Tibial nerve (tissue), 4 donors: ENCODE measurements at regions not wholly inside any gene's neighbourhood (a gene's known extent, or its start where the extent isn't known, plus 50 kb on each side); places are given as distances from the start of the nearest gene placed in this dataset.
"Not testable (repeated sequence)": the region's sequence is repeated elsewhere in the genome, so short reads cannot be mapped to it uniquely, and the experiment has no call there.

ENCODE experiments used
- DNase-seq, 2 donors: peaks; one replicate each; pipeline ENCODE4 v3.0.0-alpha.2; 2019; ENCODE audit warnings: low spot score in 2 of 2
- H3K27ac ChIP-seq, 4 donors: fragments of 200-600 bp; sonication (generic) in 3 of 4; one replicate each; pipeline ENCODE4 v1.5.1; 2017 to 2019; ENCODE audit warnings: mild to moderate bottlenecking in 1 of 4
- H3K27me3 ChIP-seq, 2 donors: fragments of 200-600 bp; sonication (generic) in 1 of 2; one replicate each; pipeline versions ENCODE4 v1.5.1 to v1.6.0; 2017 to 2019
- H3K36me3 ChIP-seq, 3 donors: fragments of 200-600 bp; sonication (generic); one replicate each; pipeline ENCODE4 v1.5.1; 2018 to 2019
- H3K4me1 ChIP-seq, 4 donors: fragments of 200-600 bp; sonication (generic) in 3 of 4; one replicate each; pipeline ENCODE4 v1.5.1; 2017 to 2019
- H3K4me3 ChIP-seq, 4 donors: fragments of 200-600 bp; sonication (generic) in 3 of 4; one replicate each; pipeline ENCODE4 v1.5.1; 2017 to 2019; ENCODE audit warnings: mild to moderate bottlenecking in 1 of 4, moderate library complexity in 1 of 4
- H3K9me3 ChIP-seq, 4 donors: fragments of 200-600 bp; sonication (generic) in 3 of 4; one replicate each; pipeline ENCODE4 v1.5.1; 2017 to 2019
- EP300 ChIP-seq, 2 donors: sonication (generic); formaldehyde crosslinking; IDR thresholded peaks; one replicate each; pipeline ENCODE4 v1.6.1; 2017; ENCODE audit warnings: antibody characterized with exemption in 2 of 2, mild to moderate bottlenecking in 1 of 2
- POLR2A ChIP-seq, 2 donors: fragments of 450-650 bp; IDR thresholded peaks; one replicate each; pipeline ENCODE4 v1.6.1; 2017; ENCODE audit warnings: antibody characterized with exemption in 2 of 2, mild to moderate bottlenecking in 2 of 2, moderate library complexity in 2 of 2
- WGBS, 2 donors: methylation state at CpG; one replicate each; pipeline ENCODE4 v1.1.5; 2018; 5-methylcytosine and 5-hydroxymethylcytosine counted together
- TF ChIP-seq, protein P1 (sequence below), 5 experiments: fragments of 200-600 bp in 3 of 5; fragments of 450-650 bp in 2 of 5; sonication (generic) in 3 of 5; IDR thresholded peaks; one replicate each; pipeline ENCODE4 v1.5.1; 2016 to 2019; ENCODE audit warnings: antibody characterized with exemption in 5 of 5, mild to moderate bottlenecking in 3 of 5, moderate library complexity in 2 of 5

DNA sequence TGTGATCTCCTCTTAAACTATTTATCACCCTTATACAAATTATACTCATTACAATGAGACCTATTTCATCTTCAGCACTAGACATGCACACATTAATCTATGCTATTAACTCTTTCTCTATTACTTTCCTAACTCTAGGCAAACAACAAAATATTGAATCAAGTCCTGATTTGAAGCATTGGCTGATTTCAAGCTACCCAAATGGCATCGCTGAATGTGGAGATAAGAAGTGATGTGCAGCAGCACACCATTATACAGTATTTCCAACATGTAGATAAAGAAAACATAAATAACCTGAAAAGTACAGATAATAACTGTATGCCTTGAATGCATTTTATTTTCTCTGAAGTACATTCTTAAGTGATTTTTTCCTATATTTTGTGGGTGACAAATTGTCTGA lies 268.6 kb upstream of the GULP1 start:
- WGBS, 2 donors, result 95% methylated on average over 1 of the region's 1 CpG
- Histone ChIP-seq H3K36me3 (no peaks in the 10 kb centered on the region), H3K4me1 (no peaks in the 10 kb centered on the region), H3K9me3 (peaks cover 0 to 6% (median 0%) of the 10 kb centered on the region in 4 donors), H3K4me3 (no peak overlapping the region), H3K27ac (no peak overlapping the region), H3K27me3 (no peaks in the 10 kb centered on the region)
- TF ChIP-seq, protein P1, sequence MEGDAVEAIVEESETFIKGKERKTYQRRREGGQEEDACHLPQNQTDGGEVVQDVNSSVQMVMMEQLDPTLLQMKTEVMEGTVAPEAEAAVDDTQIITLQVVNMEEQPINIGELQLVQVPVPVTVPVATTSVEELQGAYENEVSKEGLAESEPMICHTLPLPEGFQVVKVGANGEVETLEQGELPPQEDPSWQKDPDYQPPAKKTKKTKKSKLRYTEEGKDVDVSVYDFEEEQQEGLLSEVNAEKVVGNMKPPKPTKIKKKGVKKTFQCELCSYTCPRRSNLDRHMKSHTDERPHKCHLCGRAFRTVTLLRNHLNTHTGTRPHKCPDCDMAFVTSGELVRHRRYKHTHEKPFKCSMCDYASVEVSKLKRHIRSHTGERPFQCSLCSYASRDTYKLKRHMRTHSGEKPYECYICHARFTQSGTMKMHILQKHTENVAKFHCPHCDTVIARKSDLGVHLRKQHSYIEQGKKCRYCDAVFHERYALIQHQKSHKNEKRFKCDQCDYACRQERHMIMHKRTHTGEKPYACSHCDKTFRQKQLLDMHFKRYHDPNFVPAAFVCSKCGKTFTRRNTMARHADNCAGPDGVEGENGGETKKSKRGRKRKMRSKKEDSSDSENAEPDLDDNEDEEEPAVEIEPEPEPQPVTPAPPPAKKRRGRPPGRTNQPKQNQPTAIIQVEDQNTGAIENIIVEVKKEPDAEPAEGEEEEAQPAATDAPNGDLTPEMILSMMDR (IDR thresholded peaks at IDR 0.05), result no peak
- TF ChIP-seq EP300 (IDR thresholded peaks at IDR 0.05) (no peak), POLR2A (IDR thresholded peaks at IDR 0.05) (no peak)
- no peak for DNase-seq

DNA sequence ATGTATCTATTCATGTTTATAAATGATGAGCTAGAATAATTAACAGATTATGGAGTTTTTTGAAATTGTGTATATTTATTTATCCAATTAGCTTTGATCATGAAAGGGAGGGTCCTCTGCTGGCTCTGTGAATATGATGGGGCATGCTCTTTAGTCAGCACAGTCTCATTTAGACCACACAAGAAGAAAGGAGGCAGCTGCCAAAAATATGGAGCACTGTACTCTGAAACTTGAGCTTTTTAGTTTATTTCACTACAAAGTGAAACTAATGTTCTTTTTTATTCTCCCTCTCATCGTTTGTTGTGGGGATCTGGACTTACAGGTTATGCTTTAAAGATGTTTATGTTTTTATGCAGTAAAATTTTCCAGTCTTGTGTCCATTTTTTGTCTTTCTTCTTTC lies 266.9 kb upstream of the GULP1 start:
- no peaks in the 10 kb centered on the region for H3K36me3 ChIP-seq
- no peaks in the 10 kb centered on the region for H3K27me3 ChIP-seq
- TF ChIP-seq POLR2A (IDR thresholded peaks at IDR 0.05) (no peak), EP300 (IDR thresholded peaks at IDR 0.05) (no peak)
- TF ChIP-seq, protein P1 (IDR thresholded peaks at IDR 0.05), result no peak
- H3K4me1 ChIP-seq, result no peaks in the 10 kb centered on the region
- 47 to 50% methylated on average over 1 of the region's 1 CpG for WGBS, 2 donors
- peaks cover 0 to 6% (median 0%) of the 10 kb centered on the region in 4 donors for H3K9me3 ChIP-seq
- no peak overlapping the region for H3K27ac ChIP-seq
- no peak overlapping the region for H3K4me3 ChIP-seq
- DNase-seq, result no peak

DNA sequence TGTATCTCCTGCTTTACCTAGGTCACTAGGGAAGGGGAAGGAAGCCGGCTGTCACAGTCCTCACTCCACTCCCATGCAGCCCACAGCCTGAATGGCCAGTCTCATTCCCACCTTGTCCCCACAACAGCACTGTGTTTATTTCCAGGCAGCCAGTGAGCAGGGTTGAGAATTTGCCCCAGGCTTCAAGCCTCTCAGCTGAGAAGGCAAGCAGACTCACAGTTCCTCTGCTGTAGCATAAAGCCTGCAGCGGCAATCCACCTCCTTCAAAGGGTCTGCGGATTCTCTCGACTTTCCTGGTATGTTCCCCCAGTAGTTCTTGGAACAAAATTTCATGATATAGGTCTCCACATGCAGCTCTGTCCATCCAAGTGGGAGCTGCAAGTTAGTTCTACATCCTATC lies 262.9 kb upstream of the GULP1 start:
- DNase-seq, result no peak
- no peak overlapping the region for H3K4me3 ChIP-seq
- TF ChIP-seq, protein P1 (IDR thresholded peaks at IDR 0.05), result no peak
- no peak for TF ChIP-seq EP300 (IDR thresholded peaks at IDR 0.05)
- TF ChIP-seq POLR2A (IDR thresholded peaks at IDR 0.05), result no peak
- H3K36me3 ChIP-seq, result no peaks in the 10 kb centered on the region
- H3K27ac ChIP-seq, result no peak overlapping the region
- WGBS, 2 donors, result 44 to 64% methylated on average over 4 of the region's 4 CpGs
- no peaks in the 10 kb centered on the region for H3K27me3 ChIP-seq
- H3K4me1 ChIP-seq, result no peaks in the 10 kb centered on the region
- H3K9me3 ChIP-seq, result peaks cover 0 to 6% (median 0%) of the 10 kb centered on the region in 4 donors

DNA sequence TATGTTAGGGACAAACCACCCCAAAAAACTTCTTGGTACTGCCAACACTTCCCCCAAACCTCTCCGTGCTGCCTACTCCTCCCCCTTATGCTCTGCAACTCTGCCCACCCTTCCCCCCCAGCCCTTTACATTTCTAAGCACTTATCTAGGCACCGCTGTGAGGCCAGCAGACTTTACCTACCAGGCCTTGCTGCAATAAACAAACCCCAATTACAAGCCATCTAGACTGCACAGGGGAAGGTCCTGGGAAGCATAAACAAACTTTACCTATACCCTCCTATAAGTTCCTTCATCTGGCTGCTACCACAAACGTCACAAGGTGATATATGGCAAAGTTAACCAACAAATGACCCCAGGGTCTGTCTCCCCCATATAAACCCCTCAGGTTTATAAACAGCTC lies 259.4 kb upstream of the GULP1 start:
- no peak overlapping the region for H3K27ac ChIP-seq
- TF ChIP-seq POLR2A (IDR thresholded peaks at IDR 0.05) (no peak), EP300 (IDR thresholded peaks at IDR 0.05) (no peak)
- TF ChIP-seq, protein P1 (IDR thresholded peaks at IDR 0.05), result no peak
- no peak overlapping the region for H3K4me3 ChIP-seq
- H3K27me3 ChIP-seq, result no peaks in the 10 kb centered on the region
- H3K9me3 ChIP-seq, result no peaks in the 10 kb centered on the region
- WGBS, 2 donors, result 31 to 54% methylated on average over 3 of the region's 3 CpGs
- H3K4me1 ChIP-seq, result no peaks in the 10 kb centered on the region
- H3K36me3 ChIP-seq, result no peaks in the 10 kb centered on the region
- no peak for DNase-seq

DNA sequence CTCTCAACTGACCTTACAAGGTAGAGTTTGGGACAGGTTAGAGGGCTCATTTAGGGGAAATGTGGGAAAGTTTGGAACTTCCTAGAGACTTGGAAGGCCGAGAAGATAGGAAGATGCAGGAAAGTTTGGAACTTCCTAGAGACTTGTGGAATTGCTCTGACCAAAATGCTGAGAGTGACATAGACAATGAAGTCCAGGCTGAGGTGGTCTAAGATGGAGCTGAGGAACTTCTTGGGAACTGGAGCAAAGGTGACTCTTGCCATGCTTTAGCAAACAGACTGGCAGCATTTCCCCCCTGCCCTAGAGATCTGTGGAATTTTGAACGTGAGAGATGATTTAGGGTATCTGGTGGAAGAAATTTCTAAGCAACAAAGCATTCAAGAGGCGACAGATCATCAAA lies 258.9 kb upstream of the GULP1 start:
- no peak for DNase-seq
- Histone ChIP-seq H3K4me3 (no peak overlapping the region), H3K36me3 (no peaks in the 10 kb centered on the region), H3K27ac (no peak overlapping the region), H3K9me3 (no peaks in the 10 kb centered on the region), H3K27me3 (no peaks in the 10 kb centered on the region), H3K4me1 (no peaks in the 10 kb centered on the region)
- TF ChIP-seq EP300 (IDR thresholded peaks at IDR 0.05) (no peak), POLR2A (IDR thresholded peaks at IDR 0.05) (no peak)
- TF ChIP-seq, protein P1 (IDR thresholded peaks at IDR 0.05), result no peak
- WGBS, 2 donors, result 56 to 63% methylated on average over 3 of the region's 3 CpGs

DNA sequence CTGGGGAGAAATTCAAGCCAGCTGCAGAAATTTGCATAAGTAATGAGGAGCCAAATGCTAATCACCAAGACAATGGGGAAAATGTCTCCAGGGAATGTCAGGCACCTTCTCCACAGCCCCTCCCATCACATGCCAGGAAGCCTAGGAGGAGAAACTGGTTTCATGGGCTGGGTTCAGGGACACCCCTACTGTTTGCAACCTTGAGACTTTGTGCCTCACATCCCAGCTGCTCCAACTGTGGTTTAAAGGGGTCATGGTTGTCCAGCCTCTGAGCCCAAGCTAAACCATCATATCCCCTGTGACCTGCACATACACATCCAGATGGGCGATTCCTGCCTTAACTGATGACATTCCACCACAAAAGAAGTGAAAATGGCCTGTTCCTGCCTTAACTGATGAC lies 258.4 kb upstream of the GULP1 start:
- not testable (repeated sequence) for H3K27me3 ChIP-seq, H3K4me3 ChIP-seq, DNase-seq, H3K4me1 ChIP-seq, H3K36me3 ChIP-seq, H3K27ac ChIP-seq, H3K9me3 ChIP-seq
- 69 to 71% methylated on average over 1 of the region's 1 CpG for WGBS, 2 donors

DNA sequence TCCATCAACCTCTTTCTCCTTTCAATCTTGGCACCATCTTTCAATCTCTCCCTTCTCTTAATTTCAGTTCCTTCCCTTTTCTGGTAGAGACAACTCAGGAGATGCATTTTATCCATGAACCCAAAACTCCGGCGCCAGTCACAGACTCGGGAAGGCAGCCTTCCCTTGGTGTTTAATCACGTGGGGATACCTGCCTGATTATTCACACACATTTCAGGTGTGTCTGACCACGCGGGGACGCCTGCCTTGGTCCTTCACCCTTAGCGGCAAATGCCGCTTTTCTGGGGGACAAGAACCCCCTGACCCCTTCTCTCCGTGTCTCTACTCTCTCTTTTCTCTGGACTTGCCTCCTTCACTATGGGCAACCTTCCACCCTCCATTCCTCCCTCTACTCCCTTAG lies 257.6 kb upstream of the GULP1 start:
- DNase-seq, H3K4me3 ChIP-seq, H3K9me3 ChIP-seq, H3K36me3 ChIP-seq, H3K27ac ChIP-seq, H3K4me1 ChIP-seq, H3K27me3 ChIP-seq: not testable (repeated sequence)
- 60 to 82% methylated on average over 10 of the region's 10 CpGs for WGBS, 2 donors

DNA sequence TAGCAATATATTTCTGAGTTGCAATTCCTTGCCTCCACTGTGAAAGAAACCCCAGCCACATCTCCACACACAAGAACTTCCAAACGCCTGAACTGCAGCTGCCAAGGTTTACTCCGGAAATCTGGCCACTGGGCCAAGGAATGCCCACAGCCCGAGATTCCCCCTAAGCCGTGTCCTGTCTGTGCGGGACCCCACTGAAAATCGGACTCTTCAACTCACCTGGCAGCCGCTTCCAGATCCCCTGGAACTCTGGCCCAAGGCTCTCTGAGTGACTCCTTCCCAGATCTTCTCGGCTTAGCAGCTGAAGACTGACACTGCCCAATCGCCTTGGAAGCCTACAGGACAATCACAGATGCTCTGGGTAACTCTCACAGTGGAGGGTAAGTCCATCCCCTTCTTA lies 256.3 kb upstream of the GULP1 start:
- not testable (repeated sequence) for H3K36me3 ChIP-seq, H3K4me1 ChIP-seq, H3K27ac ChIP-seq, DNase-seq, H3K27me3 ChIP-seq, H3K4me3 ChIP-seq, H3K9me3 ChIP-seq
- WGBS, 2 donors, result 81 to 93% methylated on average over 9 of the region's 9 CpGs

DNA sequence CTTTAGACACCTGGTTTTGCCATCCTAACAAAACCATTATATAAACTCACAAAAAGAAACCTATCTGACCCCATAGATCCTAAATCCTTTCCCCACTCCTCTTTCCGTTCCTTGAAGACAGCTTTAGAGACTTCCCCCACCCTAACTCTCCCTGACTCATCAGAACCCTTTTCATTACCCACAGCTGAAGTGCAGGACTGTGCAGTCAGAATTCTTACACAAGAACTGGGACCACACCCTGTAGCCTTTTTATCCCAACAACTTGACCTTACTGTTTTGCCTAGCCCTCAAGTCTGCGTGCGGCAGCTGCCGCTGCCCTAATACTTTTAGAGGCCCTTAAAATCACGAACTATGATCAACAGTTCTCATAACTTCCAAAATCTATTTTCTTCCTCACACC lies 254.9 kb upstream of the GULP1 start:
- H3K4me3 ChIP-seq, H3K27me3 ChIP-seq: not testable (repeated sequence)
- WGBS, 2 donors, result 86% methylated on average over 5 of the region's 5 CpGs

More for the DNA sequence above, 254.9 kb upstream of the GULP1 start:
- not testable (repeated sequence) for DNase-seq, H3K27ac ChIP-seq, H3K9me3 ChIP-seq, H3K36me3 ChIP-seq, H3K4me1 ChIP-seq
